Endodermal cell (in vitro differentiated cells): ENCODE measurements at regions not wholly inside any gene's neighbourhood (a gene's known extent, or its start where the extent isn't known, plus 50 kb on each side); places are given as distances from the start of the nearest gene placed in this dataset.
A peak's percentile ranks its signal among the peaks of the same experiment; 100 is the strongest.

ENCODE experiments used
- DNase-seq: peaks from one replicate; pipeline ENCODE4 v3.0.0-alpha.2; 2017
- H3K27ac ChIP-seq: 2 replicates; pipeline ENCODE4 v1.5.1; 2013; ENCODE audit warnings: mild to moderate bottlenecking, low read depth, low read length, moderate library complexity
- H3K27me3 ChIP-seq: 2 replicates; pipeline ENCODE4 v1.6.1; 2013; ENCODE audit warnings: mild to moderate bottlenecking, low read length, moderate library complexity; ENCODE audit not compliant: insufficient read depth, control insufficient read depth, poor library complexity, severe bottlenecking
- H3K36me3 ChIP-seq: 2 replicates; pipeline ENCODE4 v1.7.0; 2013; ENCODE audit warnings: mild to moderate bottlenecking, low read length, moderate library complexity; ENCODE audit not compliant: control insufficient read depth, insufficient read depth
- H3K4me1 ChIP-seq: one replicate; pipeline ENCODE4 v1.7.0; 2013; ENCODE audit warnings: low read length; ENCODE audit not compliant: control insufficient read depth, insufficient read depth
- H3K4me3 ChIP-seq: 2 replicates; pipeline ENCODE4 v1.5.1; 2013; ENCODE audit warnings: mild to moderate bottlenecking, low read length, moderate library complexity
- H3K9ac ChIP-seq: 2 replicates; pipeline ENCODE4 v1.6.1; 2013; ENCODE audit warnings: mild to moderate bottlenecking, low read length, moderate library complexity; ENCODE audit not compliant: poor library complexity, severe bottlenecking; ENCODE audit errors: extremely low read depth
- H3K9me3 ChIP-seq: 2 replicates; pipeline ENCODE4 v1.6.1; 2013; ENCODE audit warnings: mild to moderate bottlenecking, low read length, moderate library complexity; ENCODE audit not compliant: control insufficient read depth
- H3K27ac Mint-ChIP-seq: 2 replicates; pipeline ENCODE4 v1.8.0; 2020; ENCODE audit warnings: mixed read lengths
- H3K27me3 Mint-ChIP-seq: 2 replicates; pipeline ENCODE4 v1.8.0; 2021; ENCODE audit warnings: mild to moderate bottlenecking, mixed read lengths; ENCODE audit not compliant: insufficient read depth
- H3K36me3 Mint-ChIP-seq: 2 replicates; pipeline ENCODE4 v1.8.0; 2020; ENCODE audit warnings: low read depth, mixed read lengths
- H3K4me1 Mint-ChIP-seq: 2 replicates; pipeline ENCODE4 v1.8.0; 2020; ENCODE audit warnings: mixed read lengths
- H3K4me3 Mint-ChIP-seq: 2 replicates; pipeline ENCODE4 v1.8.0; 2020; ENCODE audit warnings: mild to moderate bottlenecking, moderate library complexity, mixed read lengths
- H3K9me3 Mint-ChIP-seq: 2 replicates; pipeline ENCODE4 v1.8.0; 2020; ENCODE audit warnings: mild to moderate bottlenecking, mixed read lengths
- CTCF ChIP-seq: fragments of 200-600 bp; sonication (generic); conservative IDR thresholded peaks from 2 replicates; pipeline ENCODE4 v1.5.0; 2021; ENCODE audit warnings: antibody characterized with exemption, mild to moderate bottlenecking
- WGBS, 2 experiments: methylation state at CpG; one replicate each; pipeline versions ENCODE4 v1.1.5 to v1.1.7; 2013; ENCODE audit warnings: missing lambda C conversion rate in 2 of 2, mixed read lengths in 1 of 2; ENCODE audit not compliant: insufficient coverage in 1 of 2, insufficient read length in 1 of 2; 5-methylcytosine and 5-hydroxymethylcytosine counted together

- Mint-ChIP-seq H3K9me3 (no peaks in the 10 kb centered on the region), H3K27me3 (no peaks in the 10 kb centered on the region), H3K27ac (no peak overlapping the region), H3K4me3 (no peak overlapping the region), H3K4me1 (no peaks in the 10 kb centered on the region), H3K36me3 (no peaks in the 10 kb centered on the region)
- no peaks in the 10 kb centered on the region for H3K9me3 ChIP-seq
- no peaks in the 10 kb centered on the region for H3K27me3 ChIP-seq
- TF ChIP-seq CTCF: no peak
- H3K27ac ChIP-seq: no peak overlapping the region
- no peak overlapping the region for H3K9ac ChIP-seq
- H3K36me3 ChIP-seq: no peaks in the 10 kb centered on the region
- H3K4me1 ChIP-seq: no peaks in the 10 kb centered on the region
- DNase-seq: no peak
- H3K4me3 ChIP-seq: no peak overlapping the region
Measured at GRCh38 chr3:54046641-54047214, 75.6 kb upstream of the CACNA2D3 start.

- Mint-ChIP-seq H3K36me3 (no peaks in the 10 kb centered on the region), H3K27me3 (no peaks in the 10 kb centered on the region), H3K4me3 (no peak overlapping the region), H3K4me1 (no peaks in the 10 kb centered on the region), H3K27ac (no peak overlapping the region), H3K9me3 (no peaks in the 10 kb centered on the region)
- WGBS, 2 experiments: 95 to 100% methylated on average over 2 to 3 of the region's 3 CpGs
- Histone ChIP-seq H3K4me1 (peaks cover 5% of the 10 kb centered on the region), H3K4me3 (no peak overlapping the region), H3K27me3 (no peaks in the 10 kb centered on the region), H3K9me3 (no peaks in the 10 kb centered on the region), H3K36me3 (no peaks in the 10 kb centered on the region), H3K27ac (no peak overlapping the region), H3K9ac (no peak overlapping the region)
- no peak for DNase-seq
- TF ChIP-seq CTCF: no peak
Measured at GRCh38 chr3:54045061-54045815, 77.1 kb upstream of the CACNA2D3 start.

GRCh38 chr3:54042259-54042823 lies 80.0 kb upstream of the CACNA2D3 start:
- Mint-ChIP-seq H3K27ac (no peak overlapping the region), H3K4me3 (no peak overlapping the region), H3K4me1 (no peaks in the 10 kb centered on the region), H3K36me3 (no peaks in the 10 kb centered on the region), H3K27me3 (peaks cover 1% of the 10 kb centered on the region), H3K9me3 (no peaks in the 10 kb centered on the region)
- DNase-seq: peak; percentile 53
- TF ChIP-seq CTCF: no peak
- H3K9ac ChIP-seq: no peak overlapping the region
- WGBS, 2 experiments: 88 to 97% methylated on average over 4 to 5 of the region's 5 CpGs
- H3K9me3 ChIP-seq: no peaks in the 10 kb centered on the region
- no peaks in the 10 kb centered on the region for H3K27me3 ChIP-seq
- H3K4me1 ChIP-seq: peaks cover 5% of the 10 kb centered on the region
- no peak overlapping the region for H3K27ac ChIP-seq
- H3K4me3 ChIP-seq: no peak overlapping the region
- no peaks in the 10 kb centered on the region for H3K36me3 ChIP-seq
